COR-L47 (cell line): ENCODE measurements at regions not wholly inside any gene's neighbourhood (a gene's known extent, or its start where the extent isn't known, plus 50 kb on each side); places are given as distances from the start of the nearest gene placed in this dataset.

Source experiments
- DNase-seq: peaks from one replicate; lab custom pipeline; 2025; lab: John Stamatoyannopoulos, UW

DNA sequence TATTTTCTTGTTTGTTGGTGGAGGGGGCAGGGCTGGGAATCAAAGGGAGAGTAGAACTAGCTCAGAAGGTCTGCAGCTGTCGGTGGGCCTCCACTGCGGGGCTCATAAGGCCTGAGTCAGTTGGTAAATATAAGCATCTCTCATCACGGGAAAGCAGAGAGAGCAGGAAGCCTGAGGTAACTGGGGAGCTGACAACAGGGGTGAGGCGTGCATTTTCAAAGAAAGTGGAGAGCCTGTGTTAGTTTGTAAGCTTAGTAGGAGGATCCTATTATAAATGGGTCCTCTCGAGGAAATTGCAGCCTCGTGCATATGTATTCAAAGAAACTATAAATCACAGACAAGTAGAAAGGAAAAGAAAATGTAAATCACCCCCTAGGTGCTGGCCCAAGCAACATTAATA is 221.0 kb upstream of the CDH13 start:
- no peak for DNase-seq

DNA sequence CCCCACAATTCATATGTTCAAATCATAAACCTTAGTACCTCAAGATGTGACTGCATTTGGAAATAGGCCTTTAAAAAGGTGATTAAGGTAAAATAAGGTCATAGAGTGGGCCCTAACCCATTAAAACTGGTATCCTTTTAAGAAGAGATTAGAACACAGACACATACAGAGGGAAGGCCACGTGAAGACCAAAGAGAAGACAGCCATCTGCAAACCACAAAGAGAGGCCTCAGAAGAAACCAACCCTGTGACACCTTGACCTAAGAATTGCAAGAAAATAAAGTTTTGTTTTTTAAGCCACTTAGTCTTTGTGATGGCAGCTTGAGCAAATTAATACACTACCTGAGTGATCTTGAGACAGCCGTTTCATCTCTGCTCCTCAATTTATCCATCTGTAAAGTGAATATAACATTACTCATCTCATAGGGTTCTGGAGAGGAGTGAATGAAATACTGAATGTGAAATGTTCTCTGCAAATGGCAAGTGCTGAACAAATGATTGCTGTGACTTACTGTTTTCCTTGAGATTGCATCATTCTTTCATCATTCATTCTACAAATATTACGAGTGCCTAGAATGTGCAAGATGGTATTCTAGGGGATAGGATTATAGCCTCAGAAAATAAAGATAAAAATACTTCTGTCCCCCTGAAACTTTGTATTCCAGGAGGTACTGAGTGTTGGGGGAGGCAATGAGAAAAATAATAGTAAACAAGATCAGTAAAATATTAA is 222.0 kb upstream of the CDH13 start:
- DNase-seq: no peak

GRCh38 chr16:82402665-82403218 is 224.0 kb upstream of the CDH13 start:
- DNase-seq: no peak

- DNase-seq: no peak
Measured at GRCh38 chr16:82400046-82400445, 226.7 kb upstream of the CDH13 start.

DNA sequence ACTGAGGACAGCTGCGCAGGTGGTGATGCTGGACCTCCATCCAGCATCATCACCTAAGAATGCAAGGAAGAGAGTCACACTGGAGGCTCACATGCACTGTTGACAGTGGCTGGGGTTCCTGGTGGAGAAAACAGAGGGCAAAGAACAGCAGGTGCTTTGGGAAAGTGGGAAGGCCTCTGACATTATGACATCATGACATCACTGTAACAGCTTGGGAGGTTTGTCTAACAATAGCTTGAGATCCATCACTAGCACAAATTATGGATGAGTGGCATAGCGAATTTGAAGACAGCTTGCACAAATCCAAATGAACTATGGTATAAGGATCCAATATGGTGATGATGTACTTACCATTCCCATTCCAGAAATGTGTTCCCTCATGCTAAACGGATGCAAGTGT is 226.5 kb upstream of the MPHOSPH6 start:
- DNase-seq: no peak

GRCh38 chr16:82395212-82395611 is 225.2 kb upstream of the MPHOSPH6 start:
- no peak for DNase-seq

DNA sequence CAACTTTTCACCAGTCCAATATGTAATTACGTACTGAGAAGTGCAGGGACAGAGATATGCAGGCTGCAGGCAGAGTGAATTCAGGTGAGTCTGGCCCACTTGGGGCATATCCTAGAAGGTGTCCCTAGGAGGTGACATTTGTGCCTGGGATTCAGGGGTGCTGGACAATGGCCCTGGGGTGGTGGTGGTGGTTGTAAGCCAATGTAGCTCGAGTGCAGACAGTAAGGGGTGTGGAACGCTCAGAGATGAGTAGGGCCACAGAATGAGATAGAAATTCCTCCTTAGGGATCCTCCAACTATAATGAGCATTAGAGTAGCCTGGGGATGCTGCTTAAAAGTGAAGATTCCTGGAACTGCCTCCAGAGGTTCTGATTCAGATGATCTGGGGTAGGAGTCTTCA is 221.7 kb upstream of the MPHOSPH6 start:
- no peak for DNase-seq

- DNase-seq: no peak
Measured at GRCh38 chr16:82389956-82390650, 220.1 kb upstream of the MPHOSPH6 start.

DNA sequence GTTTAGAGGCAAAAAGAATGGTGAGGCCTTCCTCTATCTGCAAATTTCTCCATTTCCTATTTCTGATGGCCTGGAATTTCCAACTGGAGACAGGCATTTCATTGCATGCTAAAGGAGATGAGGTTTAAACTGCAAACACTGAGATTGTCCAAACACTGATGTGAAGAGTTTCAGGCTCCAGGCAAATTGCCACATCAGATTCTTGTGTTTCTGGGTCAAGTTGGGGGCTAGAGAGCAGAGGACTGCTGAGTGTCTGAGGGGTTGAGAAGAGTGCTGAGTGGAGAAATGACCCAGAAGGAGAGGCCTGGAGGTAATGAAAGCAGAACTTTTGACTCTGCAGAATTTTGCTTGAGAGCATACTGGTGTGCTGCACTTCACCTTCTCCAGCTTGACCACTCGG is 216.7 kb upstream of the MPHOSPH6 start:
- DNase-seq: no peak

DNA sequence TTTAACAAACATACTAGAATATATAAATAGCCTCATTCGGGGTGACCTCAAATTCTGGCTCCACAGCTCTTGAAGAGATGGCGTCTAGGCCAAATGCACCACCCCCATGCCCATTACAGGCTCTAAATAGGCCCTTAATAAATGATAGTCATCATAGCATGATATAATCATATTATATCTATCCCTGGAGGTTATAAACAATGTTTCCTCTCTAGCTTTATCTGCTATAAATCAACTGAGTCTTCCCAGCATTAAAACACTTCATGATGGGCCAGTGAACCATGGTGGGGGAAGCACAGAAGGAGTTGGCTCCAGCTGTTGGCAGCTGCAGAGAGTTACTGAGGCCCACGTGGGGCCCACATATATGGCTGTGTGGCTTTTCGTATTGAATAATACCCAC is 214.9 kb upstream of the MPHOSPH6 start:
- no peak for DNase-seq

DNA sequence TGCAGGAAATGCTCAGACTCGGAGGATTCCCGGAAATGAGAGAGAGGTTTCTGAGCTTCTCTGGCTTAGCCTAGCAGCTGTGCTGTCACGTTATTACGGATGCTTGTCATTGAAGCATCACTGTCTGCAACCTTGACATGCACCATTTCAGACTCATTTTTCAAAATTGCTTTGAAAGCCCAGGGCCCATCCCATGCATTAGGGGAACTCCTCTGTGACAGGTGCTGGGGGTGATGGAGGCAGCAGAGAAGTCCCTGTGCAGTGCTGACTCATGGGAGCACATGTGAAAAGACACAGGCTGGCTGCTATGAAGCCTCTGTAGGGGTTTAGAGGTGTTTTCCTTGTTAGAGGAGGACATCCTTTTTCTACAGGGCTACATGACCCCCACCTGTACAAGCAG is 214.0 kb upstream of the MPHOSPH6 start:
- DNase-seq: no peak

GRCh38 chr16:82382521-82382920 is 212.5 kb upstream of the MPHOSPH6 start:
- DNase-seq: no peak

- no peak for DNase-seq
Measured at GRCh38 chr16:82379551-82379950, 209.5 kb upstream of the MPHOSPH6 start.

- no peak for DNase-seq
Measured at GRCh38 chr16:82373976-82374375, 204.0 kb upstream of the MPHOSPH6 start.

DNA sequence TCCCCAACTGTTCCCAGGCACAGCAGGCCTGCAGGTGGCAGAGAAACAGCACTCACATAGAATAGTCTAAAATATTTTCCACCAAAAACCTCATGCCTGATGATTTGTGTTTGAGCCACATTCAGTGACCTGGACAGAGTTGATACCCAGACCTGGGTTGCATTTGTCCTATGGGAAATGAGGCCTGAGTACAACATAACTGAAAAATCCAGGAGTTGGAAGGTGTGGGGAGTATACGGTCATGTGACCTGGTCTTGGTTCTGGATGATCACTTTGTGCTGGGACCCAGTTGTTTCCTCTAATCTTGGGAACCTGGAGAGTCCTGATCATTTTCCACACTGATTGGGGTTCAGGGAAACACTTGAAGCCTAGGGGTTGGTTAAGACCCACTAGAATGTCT is 200.3 kb upstream of the MPHOSPH6 start:
- DNase-seq: no peak

DNA sequence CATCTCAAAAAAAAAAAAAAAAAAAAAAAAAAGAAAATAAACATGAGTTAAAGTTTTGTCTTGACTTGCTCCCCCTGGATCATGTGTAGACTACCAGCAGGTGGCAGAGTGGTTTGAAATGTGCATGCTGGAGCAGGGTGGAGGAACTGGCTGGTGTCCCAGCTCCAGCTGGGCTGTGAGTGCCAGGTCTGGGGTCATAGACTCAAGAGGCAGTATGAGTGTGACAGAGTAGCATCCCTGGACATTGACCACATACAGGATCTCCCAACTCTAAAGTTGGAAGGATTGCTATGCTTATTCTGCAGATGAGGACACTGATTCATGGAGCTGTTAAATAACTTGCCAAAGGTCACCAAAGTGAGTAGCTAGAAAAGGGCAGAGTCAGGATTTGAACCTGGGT is 198.0 kb upstream of the MPHOSPH6 start:
- DNase-seq: no peak

GRCh38 chr16:82366462-82366861 is 196.4 kb upstream of the MPHOSPH6 start:
- DNase-seq: no peak

- DNase-seq: no peak
Measured at GRCh38 chr16:82364690-82365089, 194.7 kb upstream of the MPHOSPH6 start.

DNA sequence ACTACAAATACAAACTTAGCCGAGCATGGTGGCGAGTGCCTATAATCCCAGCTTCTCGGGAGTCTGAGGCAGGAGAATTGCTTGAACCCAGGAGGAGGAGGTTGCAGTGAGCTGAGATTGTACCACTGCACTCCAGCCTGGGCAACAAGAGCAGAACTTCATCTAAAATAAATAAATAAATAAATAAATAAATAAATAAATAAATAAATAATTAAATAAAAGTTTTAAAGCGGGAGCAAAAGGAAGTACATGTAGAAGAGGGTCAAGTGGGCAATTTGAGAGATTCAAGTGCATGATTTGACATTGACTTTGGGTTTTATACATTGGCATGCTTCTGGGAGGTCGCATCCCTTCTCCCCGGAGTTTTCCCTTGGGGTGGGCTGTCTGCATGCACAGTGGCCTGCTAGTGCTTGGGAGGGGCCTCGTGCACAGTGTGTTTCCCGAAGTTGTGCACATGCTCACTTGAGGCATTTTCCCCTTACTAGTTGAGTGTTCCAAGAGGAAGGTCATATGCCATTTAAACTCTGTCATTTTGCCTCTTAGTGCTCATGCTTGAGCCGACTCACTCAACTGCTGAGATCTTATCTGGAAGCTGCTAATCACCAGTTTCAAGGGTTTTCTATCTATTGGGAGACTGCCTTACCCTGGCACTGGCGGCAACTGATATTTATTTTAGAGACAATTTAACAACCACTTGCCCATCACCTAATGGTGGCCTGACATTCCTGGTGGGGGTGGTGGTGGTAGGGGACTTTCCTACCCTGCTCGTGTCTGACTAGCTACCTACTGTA is 193.2 kb upstream of the MPHOSPH6 start:
- no peak for DNase-seq

DNA sequence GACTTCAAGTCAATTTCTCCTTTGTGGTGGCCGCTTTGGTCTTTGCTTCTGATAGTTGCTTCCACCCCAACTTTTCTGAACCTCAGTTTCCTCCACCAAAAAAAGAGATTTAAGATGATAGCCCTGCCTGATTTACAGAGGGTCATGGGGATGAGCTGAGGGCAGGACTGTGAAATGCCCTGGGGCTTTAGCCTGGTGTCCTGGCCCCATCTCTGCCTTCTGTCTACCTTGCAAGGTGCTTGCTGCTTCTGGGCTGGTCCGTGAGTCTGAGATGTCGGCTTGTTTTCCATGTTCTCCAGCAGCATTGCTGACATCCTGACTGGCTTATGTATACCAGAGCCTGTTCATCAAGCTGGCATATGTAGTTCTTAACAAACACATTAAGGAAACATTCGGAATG is 191.9 kb upstream of the MPHOSPH6 start:
- DNase-seq: no peak

- no peak for DNase-seq
Measured at GRCh38 chr16:82360024-82360783, 190.2 kb upstream of the MPHOSPH6 start.
